K562 (cell line): ENCODE measurements at regions not wholly inside any gene's neighbourhood (a gene's known extent, or its start where the extent isn't known, plus 50 kb on each side); places are given as distances from the start of the nearest gene placed in this dataset.

Source experiments
- BHLHE40 ChIP-seq: IDR thresholded peaks from 2 replicates; pipeline ENCODE4 v1.6.1; 2011; ENCODE audit warnings: low read length, improper control_type of control experiment
- E4F1 ChIP-seq: fragments of 250-450 bp; sonication (Bioruptor Pico); IDR thresholded peaks from 2 replicates; pipeline ENCODE4 v1.5.0; 2021; ENCODE audit warnings: mild to moderate bottlenecking, borderline replicate concordance
- ELF4 ChIP-seq: fragments of 450-650 bp; formaldehyde crosslinking; IDR thresholded peaks from 2 replicates; pipeline ENCODE4 v1.4.0; 2022; ENCODE audit warnings: missing genetic modification characterization
- ERF ChIP-seq: fragments of 450-650 bp; formaldehyde crosslinking; IDR thresholded peaks from 2 replicates; pipeline ENCODE4 v1.4.0; 2020; ENCODE audit warnings: mild to moderate bottlenecking, mixed read lengths
- TCF7L2 ChIP-seq: fragments of 150-350 bp; IDR thresholded peaks from 2 replicates; pipeline ENCODE4 v1.6.1; 2016; ENCODE audit warnings: low read depth, mild to moderate bottlenecking, low read length, moderate library complexity
- ZBTB26 ChIP-seq: fragments of 450-650 bp; formaldehyde crosslinking; IDR thresholded peaks from 2 replicates; pipeline ENCODE4 v1.4.0; 2022; ENCODE audit warnings: missing genetic modification characterization
- ZFP30 ChIP-seq: fragments of 250-450 bp; sonication (Bioruptor Pico); IDR thresholded peaks from 2 replicates; pipeline ENCODE4 v1.8.0; 2022; ENCODE audit warnings: moderate library complexity, mild to moderate bottlenecking, inconsistent platforms, borderline replicate concordance
- ZNF133 ChIP-seq: fragments of 250-450 bp; sonication (Bioruptor Pico); IDR thresholded peaks from 2 replicates; pipeline ENCODE4 v1.4.0; 2020; ENCODE audit warnings: mild to moderate bottlenecking
- ZNF146 ChIP-seq: IDR thresholded peaks from one replicate; pipeline ENCODE4 v1.6.1; 2018; ENCODE audit warnings: missing compliant biosample characterization; ENCODE audit not compliant: unreplicated experiment
- ZNF561 ChIP-seq: fragments of 450-650 bp; formaldehyde crosslinking; conservative IDR thresholded peaks from 2 replicates; pipeline ENCODE4 v1.4.0; 2020; ENCODE audit warnings: mild to moderate bottlenecking, moderate library complexity
- ZNF57 ChIP-seq: fragments of 450-650 bp; formaldehyde crosslinking; IDR thresholded peaks from 2 replicates; pipeline ENCODE4 v1.4.0; 2020; ENCODE audit warnings: mild to moderate bottlenecking, moderate library complexity
- ZNF695 ChIP-seq: fragments of 450-650 bp; formaldehyde crosslinking; IDR thresholded peaks from 2 replicates; pipeline ENCODE4 v1.4.0; 2020; ENCODE audit warnings: mild to moderate bottlenecking, moderate library complexity

GRCh38 chr4:138512756-138513155, 270.6 kb upstream of the SLC7A11 start (continued):
- TF ChIP-seq E4F1 (CRISPR knock-in tag) (no peak), ERF (CRISPR knock-in tag) (no peak), ZNF133 (CRISPR knock-in tag) (no peak), TCF7L2 (no peak), BHLHE40 (no peak), ZNF146 (CRISPR knock-in tag) (no peak), ZNF561 (no peak), ELF4 (CRISPR knock-in tag) (no peak), ZBTB26 (CRISPR knock-in tag) (no peak), ZFP30 (CRISPR knock-in tag) (no peak), ZNF695 (no peak), ZNF57 (no peak)
